Caco-2 (cell line): ENCODE measurements at regions not wholly inside any gene's neighbourhood (a gene's known extent, or its start where the extent isn't known, plus 50 kb on each side); places are given as distances from the start of the nearest gene placed in this dataset.
A peak's percentile ranks its signal among the peaks of the same experiment; 100 is the strongest.

Source experiments
- BruUV-seq: library from RNA; stranded (reverse); fragments of 400-500 nt; replicated peaks from 2 replicates; lab custom pipeline; 2021; lab: Mats Ljungman, UMichigan
- CTCF ChIA-PET: fragments of 300-600 bp; sonication (Branson Sonifier 250); formaldehyde crosslinking; loops from one replicate; lab custom pipeline; 2022; ENCODE audit warnings: antibody characterized with exemption; lab: Charles Lee
- POLR2A ChIA-PET: fragments of 300-600 bp; sonication (Branson Sonifier 250); formaldehyde crosslinking; loops from one replicate; lab custom pipeline; 2022; ENCODE audit warnings: antibody characterized with exemption; lab: Charles Lee
- DNase-seq, 2 experiments: peaks; one replicate each; pipeline versions ENCODE4 v3.0.0 to v3.0.0-alpha.2; 2020 to 2022
- H3K27me3 ChIP-seq: replicated peaks from 2 replicates; pipeline ENCODE4 v1.6.0; 2011; ENCODE audit warnings: low read length; ENCODE audit not compliant: control insufficient read depth, insufficient read depth
- H3K36me3 ChIP-seq: 2 replicates; pipeline ENCODE4 v1.5.1; 2011; ENCODE audit warnings: low read length; ENCODE audit not compliant: control insufficient read depth, insufficient read depth
- H3K4me1 ChIP-seq: fragments of 250-450 bp; sonication (Bioruptor Pico); 2 replicates; pipeline ENCODE4 v1.5.1; 2020; ENCODE audit warnings: mild to moderate bottlenecking
- H3K4me3 ChIP-seq: 2 replicates; pipeline ENCODE4 v1.5.1; 2011; ENCODE audit warnings: low read depth, mild to moderate bottlenecking, control low read depth, low read length
- H3K9me3 ChIP-seq: fragments of 250-450 bp; sonication (Bioruptor Pico); 2 replicates; pipeline ENCODE4 v1.5.1; 2020; ENCODE audit warnings: mild to moderate bottlenecking, moderate library complexity
- H3K27ac Mint-ChIP-seq: one replicate; pipeline ENCODE4 v1.8.0; 2022; ENCODE audit warnings: mixed read lengths; ENCODE audit not compliant: unreplicated experiment
- H3K27me3 Mint-ChIP-seq: one replicate; pipeline ENCODE4 v1.8.0; 2022; ENCODE audit warnings: mixed read lengths; ENCODE audit not compliant: insufficient read depth, unreplicated experiment
- H3K36me3 Mint-ChIP-seq: one replicate; pipeline ENCODE4 v1.8.0; 2022; ENCODE audit warnings: mild to moderate bottlenecking, mixed read lengths; ENCODE audit not compliant: insufficient read depth, unreplicated experiment
- H3K4me1 Mint-ChIP-seq: one replicate; pipeline ENCODE4 v1.8.0; 2022; ENCODE audit warnings: low read depth, mixed read lengths; ENCODE audit not compliant: unreplicated experiment
- H3K4me3 Mint-ChIP-seq: one replicate; pipeline ENCODE4 v1.8.0; 2022; ENCODE audit warnings: mild to moderate bottlenecking, moderate library complexity, mixed read lengths; ENCODE audit not compliant: unreplicated experiment
- H3K9me3 Mint-ChIP-seq: one replicate; pipeline ENCODE4 v1.8.0; 2022; ENCODE audit warnings: mixed read lengths; ENCODE audit not compliant: unreplicated experiment
- intact Hi-C: fragments of 100-400 bp; cut with micrococcal nuclease; formaldehyde crosslinking; loops from one replicate; pipeline ENCODE4 v1.10.0; 2022; ENCODE audit not compliant: unreplicated experiment
- TF ChIP-seq, protein P1 (sequence below), 2 experiments: fragments of 200-600 bp in 1 of 2; IDR thresholded peaks; 1 replicate in 1 of 2; 2 replicates in 1 of 2; pipeline versions ENCODE4 v1.5.1 to v1.8.0; 2011 to 2022; ENCODE audit warnings: antibody characterized with exemption in 1 of 2, control low read depth in 1 of 2, inconsistent platforms in 1 of 2, low read depth in 1 of 2, low read length in 1 of 2, mild to moderate bottlenecking in 1 of 2, moderate library complexity in 1 of 2; ENCODE audit not compliant: insufficient read depth in 1 of 2, severe bottlenecking in 1 of 2, unreplicated experiment in 1 of 2

GRCh38 chr6:102749210-102749971 lies 1355.9 kb downstream of the GRIK2 start:
- Mint-ChIP-seq H3K9me3 (no peaks in the 10 kb centered on the region), H3K27me3 (no peaks in the 10 kb centered on the region), H3K4me1 (no peaks in the 10 kb centered on the region), H3K4me3 (no peak overlapping the region), H3K36me3 (no peaks in the 10 kb centered on the region), H3K27ac (no peak overlapping the region)
- POLR2A ChIA-PET = no interaction called here
- CTCF ChIA-PET = no interaction called here
- Histone ChIP-seq H3K4me1 (no peaks in the 10 kb centered on the region), H3K36me3 (no peaks in the 10 kb centered on the region), H3K27me3 (no peaks in the 10 kb centered on the region), H3K9me3 (no peaks in the 10 kb centered on the region), H3K4me3 (no peak overlapping the region)
- BruUV-seq = no TSS peak
- intact Hi-C loops = no loop called here
- no peak for DNase-seq
- TF ChIP-seq, protein P1, sequence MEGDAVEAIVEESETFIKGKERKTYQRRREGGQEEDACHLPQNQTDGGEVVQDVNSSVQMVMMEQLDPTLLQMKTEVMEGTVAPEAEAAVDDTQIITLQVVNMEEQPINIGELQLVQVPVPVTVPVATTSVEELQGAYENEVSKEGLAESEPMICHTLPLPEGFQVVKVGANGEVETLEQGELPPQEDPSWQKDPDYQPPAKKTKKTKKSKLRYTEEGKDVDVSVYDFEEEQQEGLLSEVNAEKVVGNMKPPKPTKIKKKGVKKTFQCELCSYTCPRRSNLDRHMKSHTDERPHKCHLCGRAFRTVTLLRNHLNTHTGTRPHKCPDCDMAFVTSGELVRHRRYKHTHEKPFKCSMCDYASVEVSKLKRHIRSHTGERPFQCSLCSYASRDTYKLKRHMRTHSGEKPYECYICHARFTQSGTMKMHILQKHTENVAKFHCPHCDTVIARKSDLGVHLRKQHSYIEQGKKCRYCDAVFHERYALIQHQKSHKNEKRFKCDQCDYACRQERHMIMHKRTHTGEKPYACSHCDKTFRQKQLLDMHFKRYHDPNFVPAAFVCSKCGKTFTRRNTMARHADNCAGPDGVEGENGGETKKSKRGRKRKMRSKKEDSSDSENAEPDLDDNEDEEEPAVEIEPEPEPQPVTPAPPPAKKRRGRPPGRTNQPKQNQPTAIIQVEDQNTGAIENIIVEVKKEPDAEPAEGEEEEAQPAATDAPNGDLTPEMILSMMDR (IDR thresholded peaks at IDR 0.05; ENCODE audit: insufficient read depth in 1 of 2, low read depth in 1 of 2, low read length in 1 of 2, severe bottlenecking in 1 of 2, unreplicated experiment in 1 of 2) = no peak

DNA sequence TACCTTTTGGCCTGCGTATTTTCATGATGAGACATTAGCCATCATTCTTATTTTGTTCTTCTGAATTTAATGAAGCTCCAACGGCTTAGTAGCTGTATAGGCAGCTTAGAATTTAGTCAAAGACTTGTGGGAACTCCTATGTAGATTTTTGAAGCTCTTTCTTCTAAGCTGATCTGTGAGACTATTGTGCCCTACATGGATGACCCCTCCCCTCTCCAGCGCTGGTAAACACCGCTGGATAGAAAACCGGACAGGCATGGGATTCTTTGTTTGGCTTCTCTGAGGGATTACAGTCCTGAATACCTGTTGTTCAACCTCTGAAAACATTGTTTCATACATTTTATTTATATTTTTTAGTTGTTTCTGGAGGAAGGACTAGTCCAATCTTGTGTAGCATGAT lies 1353.4 kb downstream of the GRIK2 start:
- POLR2A ChIA-PET = no interaction called here
- TF ChIP-seq, protein P1 (IDR thresholded peaks at IDR 0.05; ENCODE audit: insufficient read depth in 1 of 2, low read depth in 1 of 2, low read length in 1 of 2, severe bottlenecking in 1 of 2, unreplicated experiment in 1 of 2) = no peak
- CTCF ChIA-PET = no interaction called here

GRCh38 chr6:102742754-102743356 lies 1349.3 kb downstream of the GRIK2 start:
- no TSS peak for BruUV-seq
- Histone ChIP-seq H3K4me3 (no peak overlapping the region), H3K4me1 (peaks cover 8% of the 10 kb centered on the region), H3K36me3 (no peaks in the 10 kb centered on the region), H3K9me3 (no peaks in the 10 kb centered on the region), H3K27me3 (no peaks in the 10 kb centered on the region)
- H3K27me3 Mint-ChIP-seq = no peaks in the 10 kb centered on the region
- no peak for DNase-seq
- no peaks in the 10 kb centered on the region for H3K36me3 Mint-ChIP-seq
- POLR2A ChIA-PET = no interaction called here
- no peak overlapping the region for H3K27ac Mint-ChIP-seq
- no peaks in the 10 kb centered on the region for H3K9me3 Mint-ChIP-seq
- CTCF ChIA-PET = no interaction called here
- H3K4me1 Mint-ChIP-seq = peaks cover 7% of the 10 kb centered on the region
- H3K4me3 Mint-ChIP-seq = peak overlapping the region; percentile 45
- intact Hi-C loops = no loop called here
- TF ChIP-seq, protein P1 (IDR thresholded peaks at IDR 0.05; ENCODE audit: insufficient read depth in 1 of 2, low read depth in 1 of 2, low read length in 1 of 2, severe bottlenecking in 1 of 2, unreplicated experiment in 1 of 2) = no peak

More for the DNA sequence above, 1353.4 kb downstream of the GRIK2 start:
- H3K4me3 ChIP-seq = no peak overlapping the region
- intact Hi-C loops = no loop called here
- Mint-ChIP-seq H3K9me3 (no peaks in the 10 kb centered on the region), H3K36me3 (no peaks in the 10 kb centered on the region), H3K27me3 (no peaks in the 10 kb centered on the region), H3K27ac (no peak overlapping the region), H3K4me1 (peaks cover 5% of the 10 kb centered on the region), H3K4me3 (no peak overlapping the region)
- DNase-seq = no peak
- no peaks in the 10 kb centered on the region for H3K27me3 ChIP-seq
- BruUV-seq = no TSS peak
- H3K36me3 ChIP-seq = no peaks in the 10 kb centered on the region
- no peaks in the 10 kb centered on the region for H3K9me3 ChIP-seq
- peaks cover 7% of the 10 kb centered on the region for H3K4me1 ChIP-seq
